ENCODE measurements at regions not wholly inside any gene's neighbourhood (a gene's known extent, or its start where the extent isn't known, plus 50 kb on each side); places are given as distances from the start of the nearest gene placed in this dataset.

DNA sequence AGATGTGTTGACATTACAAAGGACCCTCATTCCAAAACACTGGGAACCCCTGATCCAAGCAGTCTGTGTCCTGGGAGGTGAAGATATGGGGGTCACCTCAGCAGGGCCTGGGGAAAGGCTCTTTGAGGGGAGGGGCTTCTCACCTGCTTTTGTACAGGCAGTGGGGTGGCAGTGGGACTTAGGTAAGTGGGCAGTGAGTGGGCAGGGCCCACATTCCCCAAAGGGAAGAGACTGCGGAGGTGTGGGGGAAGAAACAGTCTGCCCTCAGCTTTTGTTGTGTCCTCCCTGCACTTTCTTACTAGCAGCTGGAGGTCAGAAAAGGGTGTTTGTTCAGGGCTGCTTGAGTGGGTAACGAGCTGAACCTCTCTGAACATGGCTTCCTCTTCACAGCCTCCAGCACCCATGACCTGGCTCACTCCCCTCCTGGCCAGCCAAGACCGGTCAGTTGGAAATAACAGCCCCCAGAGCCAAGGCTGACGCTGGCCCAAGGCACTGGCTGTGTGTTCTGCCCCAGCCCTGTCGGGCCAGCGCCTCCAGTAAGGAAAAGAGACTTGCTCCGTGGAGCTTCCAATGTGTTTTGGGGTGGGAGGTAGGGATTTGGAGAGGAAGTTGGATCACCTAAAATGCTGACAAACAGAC is 173.5 kb downstream of the PSMG1 start:
- Histone ChIP-seq H4K20me1 (ENCODE audit: insufficient read depth, low read length) (no peaks in the 10 kb centered on the region), H3K27ac (ENCODE audit: low read length) (no peak overlapping the region), H3F3A (ENCODE audit: insufficient read depth, low read length) (no peaks in the 10 kb centered on the region), H3K27me3 (replicated peaks; ENCODE audit: insufficient read depth, low read length) (peaks cover 14% of the 10 kb centered on the region; the same call in 1 of the 2 replicates), H3K4me3 (ENCODE audit: low read length) (no peak overlapping the region), H3K9ac (ENCODE audit: low read length) (no peak overlapping the region), H2AFZ (ENCODE audit: low read length) (no peak overlapping the region), H3K4me2 (ENCODE audit: low read depth, low read length) (no peak overlapping the region), H3K4me1 (ENCODE audit: low read length) (no peaks in the 10 kb centered on the region), H3K36me3 (replicated peaks; ENCODE audit: insufficient read depth, low read length) (no peaks in the 10 kb centered on the region), H3K9me2 (replicated peaks; ENCODE audit: insufficient read depth, low read length) (no peaks in the 10 kb centered on the region), H3K9me3 (replicated peaks; ENCODE audit: insufficient read depth, low read length) (no peaks in the 10 kb centered on the region), H3K79me2 (ENCODE audit: low read length) (no peaks in the 10 kb centered on the region)
- no peak for TF ChIP-seq EZH2phosphoT487 (IDR thresholded peaks at IDR 0.05; ENCODE audit: low read length)
- no peak for TF ChIP-seq CTCF (IDR thresholded peaks at IDR 0.05; ENCODE audit: low read length)
- no peak for TF ChIP-seq EZH2 (optimal IDR thresholded peaks at IDR 0.05; ENCODE audit: low read depth, low read length)
- DNase-seq = no peak

DNA sequence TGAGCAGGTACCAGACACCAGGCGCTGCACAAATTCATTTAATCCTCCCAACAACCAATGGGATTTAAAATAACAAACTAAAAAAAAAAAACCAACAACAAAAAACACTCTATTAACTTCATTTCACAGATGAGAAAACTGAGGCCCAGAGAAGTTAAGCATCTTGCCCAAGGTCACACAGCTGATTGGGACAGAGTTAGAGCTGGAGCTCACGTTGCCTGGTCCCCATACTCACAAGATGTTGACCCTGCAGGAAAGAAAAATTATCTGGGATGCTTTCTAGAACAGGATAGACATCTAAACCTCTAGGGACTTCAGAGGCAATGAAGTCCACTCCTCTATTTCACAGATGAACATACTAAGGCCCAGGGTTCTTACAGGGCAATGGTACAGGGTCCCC is 175.3 kb downstream of the PSMG1 start:
- no peaks in the 10 kb centered on the region for H3K9me3 ChIP-seq (replicated peaks; ENCODE audit: insufficient read depth, low read length)
- no peak overlapping the region for H3K9ac ChIP-seq (ENCODE audit: low read length)
- no peak overlapping the region for H2AFZ ChIP-seq (ENCODE audit: low read length)
- no peaks in the 10 kb centered on the region for H3K79me2 ChIP-seq (ENCODE audit: low read length)
- no peak overlapping the region for H3K4me2 ChIP-seq (ENCODE audit: low read depth, low read length)
- no peaks in the 10 kb centered on the region for H3K36me3 ChIP-seq (replicated peaks; ENCODE audit: insufficient read depth, low read length)
- H3K27ac ChIP-seq (ENCODE audit: low read length) = no peak overlapping the region
- no peaks in the 10 kb centered on the region for H3K4me1 ChIP-seq (ENCODE audit: low read length)
- H4K20me1 ChIP-seq (ENCODE audit: insufficient read depth, low read length) = no peaks in the 10 kb centered on the region
- no peaks in the 10 kb centered on the region for H3K9me2 ChIP-seq (replicated peaks; ENCODE audit: insufficient read depth, low read length)
- TF ChIP-seq EZH2 (optimal IDR thresholded peaks at IDR 0.05; ENCODE audit: low read depth, low read length) (no peak), CTCF (IDR thresholded peaks at IDR 0.05; ENCODE audit: low read length) (no peak), EZH2phosphoT487 (IDR thresholded peaks at IDR 0.05; ENCODE audit: low read length) (no peak)
- peaks cover 25% of the 10 kb centered on the region; the same call in 1 of the 2 replicates for H3K27me3 ChIP-seq (replicated peaks; ENCODE audit: insufficient read depth, low read length)
- H3F3A ChIP-seq (ENCODE audit: insufficient read depth, low read length) = no peaks in the 10 kb centered on the region
- no peak overlapping the region for H3K4me3 ChIP-seq (ENCODE audit: low read length)
- no peak for DNase-seq

GRCh38 chr21:39007532-39007931 is 175.7 kb downstream of the PSMG1 start:
- Histone ChIP-seq H2AFZ (ENCODE audit: low read length) (no peak overlapping the region), H3K4me3 (ENCODE audit: low read length) (no peak overlapping the region), H4K20me1 (ENCODE audit: insufficient read depth, low read length) (no peaks in the 10 kb centered on the region), H3K4me2 (ENCODE audit: low read depth, low read length) (no peak overlapping the region), H3K9me3 (replicated peaks; ENCODE audit: insufficient read depth, low read length) (no peaks in the 10 kb centered on the region), H3K9ac (ENCODE audit: low read length) (no peak overlapping the region), H3K9me2 (replicated peaks; ENCODE audit: insufficient read depth, low read length) (no peaks in the 10 kb centered on the region), H3K36me3 (replicated peaks; ENCODE audit: insufficient read depth, low read length) (no peaks in the 10 kb centered on the region), H3K79me2 (ENCODE audit: low read length) (no peaks in the 10 kb centered on the region), H3K27me3 (replicated peaks; ENCODE audit: insufficient read depth, low read length) (peaks cover 25% of the 10 kb centered on the region; the same call in 1 of the 2 replicates), H3K27ac (ENCODE audit: low read length) (no peak overlapping the region), H3F3A (ENCODE audit: insufficient read depth, low read length) (no peaks in the 10 kb centered on the region), H3K4me1 (ENCODE audit: low read length) (no peaks in the 10 kb centered on the region)
- no peak for DNase-seq
- TF ChIP-seq CTCF (IDR thresholded peaks at IDR 0.05; ENCODE audit: low read length) (no peak), EZH2 (optimal IDR thresholded peaks at IDR 0.05; ENCODE audit: low read depth, low read length) (no peak), EZH2phosphoT487 (IDR thresholded peaks at IDR 0.05; ENCODE audit: low read length) (no peak)

Data from MM.1S (cell line).